ENCODE measurements at regions not wholly inside any gene's neighbourhood (a gene's known extent, or its start where the extent isn't known, plus 50 kb on each side); places are given as distances from the start of the nearest gene placed in this dataset.

DNA sequence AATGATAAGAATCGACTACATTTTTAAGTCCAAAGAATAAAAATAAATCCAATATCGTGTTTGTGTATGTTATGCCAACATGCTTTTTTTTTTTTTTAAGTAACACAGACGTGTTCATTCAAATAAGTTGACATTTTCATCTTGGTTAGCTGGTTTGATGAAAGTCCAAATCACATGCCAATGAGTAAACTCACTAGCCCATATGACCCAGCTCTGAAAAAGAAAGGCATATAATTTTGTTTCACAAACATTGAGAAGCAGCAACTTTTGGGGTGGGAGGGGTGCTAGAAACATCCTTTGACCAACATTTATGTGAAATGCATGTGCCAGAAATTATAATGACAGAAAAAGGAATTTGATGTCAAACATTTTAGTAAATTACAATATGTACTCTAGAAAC, 61.6 kb upstream of the SPP1 start:
- TF ChIP-seq, protein P1, sequence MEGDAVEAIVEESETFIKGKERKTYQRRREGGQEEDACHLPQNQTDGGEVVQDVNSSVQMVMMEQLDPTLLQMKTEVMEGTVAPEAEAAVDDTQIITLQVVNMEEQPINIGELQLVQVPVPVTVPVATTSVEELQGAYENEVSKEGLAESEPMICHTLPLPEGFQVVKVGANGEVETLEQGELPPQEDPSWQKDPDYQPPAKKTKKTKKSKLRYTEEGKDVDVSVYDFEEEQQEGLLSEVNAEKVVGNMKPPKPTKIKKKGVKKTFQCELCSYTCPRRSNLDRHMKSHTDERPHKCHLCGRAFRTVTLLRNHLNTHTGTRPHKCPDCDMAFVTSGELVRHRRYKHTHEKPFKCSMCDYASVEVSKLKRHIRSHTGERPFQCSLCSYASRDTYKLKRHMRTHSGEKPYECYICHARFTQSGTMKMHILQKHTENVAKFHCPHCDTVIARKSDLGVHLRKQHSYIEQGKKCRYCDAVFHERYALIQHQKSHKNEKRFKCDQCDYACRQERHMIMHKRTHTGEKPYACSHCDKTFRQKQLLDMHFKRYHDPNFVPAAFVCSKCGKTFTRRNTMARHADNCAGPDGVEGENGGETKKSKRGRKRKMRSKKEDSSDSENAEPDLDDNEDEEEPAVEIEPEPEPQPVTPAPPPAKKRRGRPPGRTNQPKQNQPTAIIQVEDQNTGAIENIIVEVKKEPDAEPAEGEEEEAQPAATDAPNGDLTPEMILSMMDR (conservative IDR thresholded peaks at IDR 0.05; ENCODE audit: low read depth, low read length), result no peak
- TF ChIP-seq POLR2A (IDR thresholded peaks at IDR 0.05; ENCODE audit: low read depth, low read length), result no peak
- no peak for TF ChIP-seq RAD21 (IDR thresholded peaks at IDR 0.05; ENCODE audit: low read length)
- TF ChIP-seq RFX5 (IDR thresholded peaks at IDR 0.05; ENCODE audit: low read depth, low read length), result no peak
- no peak for TF ChIP-seq RCOR1 (IDR thresholded peaks at IDR 0.05; ENCODE audit: insufficient replicate concordance, low read length)
- no peak for TF ChIP-seq MXI1 (IDR thresholded peaks at IDR 0.05; ENCODE audit: borderline replicate concordance, low read depth, low read length)
- TF ChIP-seq, protein P2, sequence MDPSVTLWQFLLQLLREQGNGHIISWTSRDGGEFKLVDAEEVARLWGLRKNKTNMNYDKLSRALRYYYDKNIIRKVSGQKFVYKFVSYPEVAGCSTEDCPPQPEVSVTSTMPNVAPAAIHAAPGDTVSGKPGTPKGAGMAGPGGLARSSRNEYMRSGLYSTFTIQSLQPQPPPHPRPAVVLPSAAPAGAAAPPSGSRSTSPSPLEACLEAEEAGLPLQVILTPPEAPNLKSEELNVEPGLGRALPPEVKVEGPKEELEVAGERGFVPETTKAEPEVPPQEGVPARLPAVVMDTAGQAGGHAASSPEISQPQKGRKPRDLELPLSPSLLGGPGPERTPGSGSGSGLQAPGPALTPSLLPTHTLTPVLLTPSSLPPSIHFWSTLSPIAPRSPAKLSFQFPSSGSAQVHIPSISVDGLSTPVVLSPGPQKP (IDR thresholded peaks at IDR 0.05; ENCODE audit: borderline replicate concordance, low read depth, low read length), result no peak

Data from IMR-90 (cell line).